Brain pericyte (primary cell): ENCODE measurements at regions not wholly inside any gene's neighbourhood (a gene's known extent, or its start where the extent isn't known, plus 50 kb on each side); places are given as distances from the start of the nearest gene placed in this dataset.
"Not testable (repeated sequence)": the region's sequence is repeated elsewhere in the genome, so short reads cannot be mapped to it uniquely, and the experiment has no call there.

Experiments
- DNase-seq: peaks from one replicate; pipeline ENCODE4 v3.0.0-alpha.2; 2012; ENCODE audit warnings: low read depth, low spot score

DNA sequence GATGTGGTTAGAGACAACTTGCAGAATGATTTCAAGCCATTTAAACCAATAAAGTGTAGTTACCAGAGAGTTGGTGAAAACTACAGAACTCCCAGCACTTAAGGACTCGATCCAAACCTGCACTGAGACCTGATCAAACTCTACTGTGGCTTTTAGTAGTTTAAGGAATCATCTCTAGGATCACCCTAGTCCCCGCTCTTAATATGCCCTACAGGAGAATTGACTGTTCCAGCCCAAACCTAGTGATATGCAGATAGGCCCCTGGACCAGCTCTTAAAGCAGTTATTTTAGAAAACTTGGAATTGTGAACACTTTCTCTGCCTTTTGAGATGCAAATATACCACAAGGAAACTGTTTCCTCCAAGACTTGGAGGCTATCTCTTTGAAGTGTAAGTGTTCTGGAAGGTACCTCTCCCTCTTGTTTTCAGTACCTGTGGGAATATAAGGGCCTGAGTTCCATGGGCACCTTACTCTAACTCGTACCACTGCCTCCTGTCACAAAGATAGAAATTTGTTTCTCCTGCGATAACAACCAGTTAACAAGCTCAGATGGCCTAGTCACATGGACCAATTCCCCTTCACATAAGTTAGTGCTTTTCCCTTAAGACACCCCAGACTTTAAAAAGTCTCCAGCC lies 1367.2 kb upstream of the SLC39A10 start:
- no peak for DNase-seq

GRCh38 chr2:194276667-194277066 lies 1380.4 kb upstream of the SLC39A10 start:
- DNase-seq, result not testable (repeated sequence)

DNA sequence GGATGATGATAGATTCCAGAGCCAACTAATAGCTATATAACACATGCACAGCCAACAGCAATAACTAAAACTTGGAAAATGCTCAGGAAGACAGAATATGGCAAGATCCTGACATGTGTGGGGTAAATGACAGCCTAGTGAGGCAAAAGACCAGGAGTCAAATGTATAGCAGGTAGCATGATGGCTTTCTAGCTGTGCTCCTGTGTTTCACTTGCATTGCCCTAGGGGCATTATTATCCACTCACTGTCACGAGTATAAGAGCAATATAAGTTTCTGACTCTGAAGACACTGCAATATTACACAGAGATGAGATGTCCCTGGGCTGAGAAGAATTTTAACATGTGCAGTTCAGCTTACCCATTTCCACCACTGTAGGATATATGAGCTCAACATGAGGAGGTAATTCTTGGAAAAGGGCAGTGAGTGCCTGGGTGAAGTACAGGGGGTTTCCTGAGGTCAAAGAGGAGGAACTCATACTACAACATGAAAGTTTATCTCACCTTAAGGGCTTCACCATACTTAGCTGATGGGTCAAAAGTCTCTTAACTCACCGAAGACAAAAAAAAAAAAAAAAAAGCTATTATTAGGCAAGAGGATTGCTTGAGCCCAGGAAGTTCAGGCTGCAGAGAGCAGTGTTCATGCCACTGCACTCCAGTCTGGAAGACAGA lies 1385.6 kb upstream of the SLC39A10 start:
- DNase-seq, result no peak

DNA sequence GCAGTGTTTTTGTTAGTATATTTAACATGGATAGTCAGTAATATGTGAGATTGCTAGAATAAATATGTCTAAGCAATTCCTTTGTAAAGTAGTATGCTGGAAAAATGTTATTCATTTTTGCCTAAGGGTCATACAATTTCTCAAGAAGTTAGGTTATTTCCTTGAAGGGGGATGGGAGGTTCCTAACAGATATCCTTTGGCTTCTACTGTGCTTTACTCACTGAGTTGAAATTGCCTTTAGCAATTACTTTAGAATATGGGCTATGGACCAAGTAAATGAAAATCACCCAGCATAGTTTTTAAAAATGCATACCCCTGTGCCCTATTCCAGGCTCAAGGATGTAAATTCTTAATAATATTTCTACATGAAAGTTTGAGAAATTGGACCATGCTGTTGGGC lies 1386.4 kb upstream of the SLC39A10 start:
- no peak for DNase-seq

DNA sequence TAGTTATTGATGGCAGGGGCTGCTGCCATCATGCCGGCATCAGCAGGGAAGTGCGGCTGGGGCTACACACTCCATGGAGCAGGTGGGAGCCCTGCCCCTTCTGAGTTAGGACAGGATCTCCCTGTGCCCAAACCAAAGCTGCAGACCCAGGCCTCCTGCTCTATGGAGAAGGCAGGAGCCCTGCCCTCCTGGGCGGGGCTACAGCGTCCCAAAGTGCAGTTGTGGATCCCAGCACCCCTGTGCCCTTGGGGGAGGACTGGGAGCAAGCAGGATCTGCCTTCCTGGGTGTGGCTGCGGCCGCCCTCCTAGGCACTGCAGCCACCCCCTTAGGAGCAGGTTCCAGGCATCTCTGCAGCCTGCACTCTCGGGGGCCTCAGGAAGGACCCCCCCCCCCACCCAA lies 1392.4 kb upstream of the SLC39A10 start:
- DNase-seq, result no peak

DNA sequence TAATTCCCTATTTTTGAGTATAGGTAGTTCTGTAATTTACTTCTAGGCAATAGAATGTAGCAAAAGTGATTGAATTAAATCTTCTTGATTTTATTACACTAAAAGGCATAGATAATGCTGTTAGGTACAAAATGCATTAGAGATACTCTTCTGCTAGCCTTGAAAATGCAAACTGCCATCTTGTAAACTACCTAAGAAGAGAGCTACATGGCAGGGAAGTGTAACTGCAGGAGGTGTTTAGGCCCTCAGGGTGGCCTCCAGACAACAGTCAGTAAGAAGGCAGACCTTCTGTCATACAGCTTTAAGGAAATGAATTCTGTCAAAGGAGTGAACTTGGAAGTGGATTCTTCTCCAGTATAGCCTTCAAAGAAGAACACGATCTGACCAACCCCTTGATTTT lies 1396.8 kb upstream of the SLC39A10 start:
- no peak for DNase-seq

DNA sequence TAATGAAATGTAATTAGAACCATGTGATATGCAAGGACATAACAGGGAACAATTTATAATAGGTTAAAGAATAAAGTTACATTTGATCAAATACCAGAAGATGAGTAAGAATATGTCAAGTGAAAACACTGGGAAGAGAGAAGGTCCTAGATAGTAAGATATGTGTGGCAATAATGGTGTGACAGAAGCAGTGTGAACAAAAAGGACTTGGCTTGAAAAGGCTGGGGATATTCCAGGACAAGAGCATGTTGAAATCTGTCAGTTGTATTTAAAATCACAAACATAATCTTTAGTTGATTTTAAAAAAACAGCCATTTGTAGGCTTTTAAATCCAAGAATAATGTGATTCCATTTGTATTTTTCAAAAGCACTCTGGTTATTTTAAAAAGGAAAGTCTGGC lies 1399.9 kb upstream of the SLC39A10 start:
- DNase-seq, result no peak

GRCh38 chr2:194253528-194254259 lies 1403.3 kb upstream of the SLC39A10 start:
- DNase-seq, result no peak

- DNase-seq, result no peak
These were observed 1404.9 kb upstream of the SLC39A10 start for GRCh38 chr2:194252127-194252526.

DNA sequence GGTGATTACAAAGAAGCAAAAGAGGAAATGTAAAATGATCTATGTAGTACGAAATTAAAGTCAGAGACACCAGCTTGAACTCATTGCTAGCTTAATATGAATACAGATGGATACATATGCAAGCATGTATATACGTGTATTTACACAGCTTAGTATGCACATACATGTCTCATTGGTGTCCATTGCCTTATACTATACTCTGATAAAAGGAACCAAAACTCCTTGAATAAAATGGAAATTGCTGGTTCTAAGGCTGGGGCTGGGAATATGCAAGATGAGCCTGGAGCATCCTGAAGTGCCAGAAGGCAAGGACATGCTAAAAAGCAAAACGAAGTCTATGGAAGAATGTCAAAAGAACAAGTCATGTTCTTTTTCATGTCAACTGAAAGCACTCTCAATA lies 1424.4 kb upstream of the SLC39A10 start:
- no peak for DNase-seq

GRCh38 chr2:194223218-194223617 lies 1433.8 kb upstream of the SLC39A10 start:
- no peak for DNase-seq

- DNase-seq, result no peak
These were observed 1442.8 kb upstream of the SLC39A10 start for GRCh38 chr2:194214192-194214591.

DNA sequence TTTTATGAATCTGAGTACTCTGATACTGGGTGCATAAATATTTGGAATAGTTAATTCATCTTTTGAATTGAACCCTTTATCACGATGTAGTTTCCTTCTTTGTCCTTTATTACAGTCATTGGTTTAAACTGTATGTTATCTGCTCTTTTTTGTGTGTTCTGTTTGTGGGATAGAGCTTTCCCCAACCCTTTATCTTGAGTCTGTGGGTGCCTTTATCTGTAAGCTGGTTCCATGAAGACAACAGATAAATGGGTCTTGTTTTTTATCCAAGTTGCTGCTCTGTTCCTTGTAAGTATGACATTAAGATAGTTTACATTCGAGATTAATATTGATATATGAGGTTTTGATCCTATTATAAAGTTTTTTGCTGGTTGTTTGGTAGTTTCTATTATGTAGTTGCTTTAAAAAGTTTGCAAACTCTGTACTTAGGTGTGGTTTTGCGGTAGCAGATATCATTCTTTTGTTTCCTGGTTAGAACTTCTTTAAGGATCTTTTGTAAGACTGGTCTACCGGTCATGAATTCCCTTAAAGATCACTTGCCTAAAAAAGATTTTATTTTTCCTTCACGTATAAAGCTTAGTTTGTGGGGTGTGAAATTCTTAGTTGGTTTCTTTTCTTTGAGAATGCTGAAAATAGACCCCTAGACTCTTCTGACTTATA lies 1451.3 kb upstream of the SLC39A10 start:
- no peak for DNase-seq

GRCh38 chr2:194203898-194204297 lies 1453.1 kb upstream of the SLC39A10 start:
- DNase-seq, result no peak

- DNase-seq, result no peak
These were observed 1474.1 kb upstream of the SLC39A10 start for GRCh38 chr2:194182888-194183287.

- no peak for DNase-seq
These were observed 1480.9 kb upstream of the SLC39A10 start for GRCh38 chr2:194176134-194176533.

DNA sequence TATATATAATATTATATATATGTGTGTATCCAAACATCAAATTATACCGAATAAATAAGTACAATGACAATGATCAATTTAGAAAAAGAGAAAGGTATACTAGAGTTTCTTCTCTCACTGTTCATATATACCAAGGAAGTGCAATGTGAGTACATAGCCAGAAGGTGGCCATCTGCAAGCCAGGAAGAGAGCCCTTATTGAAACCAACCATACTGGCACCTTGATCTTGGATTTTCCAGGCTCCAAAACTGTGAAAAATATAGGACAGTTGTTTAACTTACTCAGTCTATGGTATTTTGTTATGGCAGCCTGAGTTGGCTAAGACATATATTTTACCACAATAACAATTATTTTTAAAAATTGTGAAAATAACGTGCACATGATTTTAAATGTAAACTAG lies 1490.2 kb upstream of the SLC39A10 start:
- DNase-seq, result no peak

DNA sequence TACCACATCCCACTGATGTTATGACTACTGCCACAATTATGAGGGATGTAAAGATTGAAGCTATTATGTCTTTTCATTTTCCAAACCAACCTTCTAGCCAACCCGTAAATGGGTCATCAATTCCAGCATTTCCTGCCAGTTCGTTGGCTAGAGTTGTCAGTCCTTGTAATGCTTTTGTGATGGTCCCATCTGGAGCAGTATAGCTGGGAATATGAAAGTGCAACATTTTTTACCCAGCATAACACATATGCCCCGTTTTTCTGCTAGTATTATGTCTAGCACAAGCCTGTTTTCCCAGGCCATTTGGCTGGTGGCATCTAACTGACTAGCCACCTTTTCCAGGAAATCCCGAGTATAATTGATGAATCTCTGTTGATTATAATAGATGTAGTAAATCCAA lies 1501.6 kb upstream of the SLC39A10 start:
- no peak for DNase-seq

DNA sequence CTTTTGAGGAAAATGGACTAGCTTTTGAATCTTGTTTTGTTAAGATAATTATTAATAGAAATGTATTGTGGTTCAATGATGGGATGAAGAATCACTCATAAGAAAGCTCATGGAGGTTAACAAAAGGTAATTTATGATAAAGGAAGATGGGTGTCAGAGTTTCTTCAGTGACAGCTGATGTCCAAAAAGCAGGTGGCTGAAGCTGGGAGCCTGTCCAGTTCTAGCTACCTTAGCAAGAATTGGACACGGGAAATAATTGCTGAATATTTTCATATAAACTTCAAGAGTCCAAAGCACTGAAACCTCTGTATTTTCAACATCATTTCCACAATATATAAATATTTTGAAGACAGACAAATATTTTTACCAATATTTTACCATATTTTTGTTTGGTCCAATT lies 1505.8 kb upstream of the SLC39A10 start:
- DNase-seq, result no peak

DNA sequence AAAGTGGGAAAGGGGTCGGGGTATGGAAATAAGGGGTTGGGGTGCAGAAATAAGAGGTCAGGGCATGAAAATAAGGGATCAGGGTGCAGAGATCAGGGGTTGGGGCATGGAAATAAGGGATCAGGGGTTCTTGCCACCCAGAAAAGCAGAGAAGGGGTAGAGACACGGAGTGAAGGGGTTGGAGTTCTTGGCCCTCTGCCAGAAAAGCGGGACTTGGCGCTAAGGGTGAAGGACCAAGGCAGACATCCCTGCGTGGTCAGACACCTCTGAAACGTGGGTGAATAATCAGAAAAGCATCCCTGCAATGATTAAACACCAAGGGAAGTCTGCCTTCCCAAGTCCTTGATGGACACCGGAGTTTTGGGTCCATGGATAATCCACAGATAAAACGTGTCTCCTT lies 1521.6 kb upstream of the SLC39A10 start:
- DNase-seq, result no peak

DNA sequence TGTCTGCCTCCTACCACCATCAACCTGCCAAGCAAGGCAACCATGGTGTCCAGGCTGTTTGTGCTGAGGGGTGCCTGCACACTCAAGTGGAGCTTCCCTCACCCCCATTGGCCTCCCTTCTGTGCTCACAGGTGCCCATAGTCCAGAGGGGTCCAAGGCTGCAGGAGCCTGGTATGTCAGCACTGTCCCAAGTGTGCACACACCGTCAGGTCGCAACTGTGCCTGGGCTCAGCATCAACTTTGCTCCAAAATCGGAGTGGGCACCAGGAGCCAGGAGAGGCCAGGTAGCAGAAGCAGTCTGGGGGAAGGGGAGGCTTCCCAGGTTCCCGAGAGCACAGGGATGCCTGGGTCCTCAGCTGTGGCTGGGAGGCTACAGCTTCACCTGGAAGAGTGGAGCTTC lies 1528.2 kb upstream of the SLC39A10 start:
- DNase-seq, result no peak

- DNase-seq, result no peak
These were observed 1530.6 kb upstream of the SLC39A10 start for GRCh38 chr2:194126418-194126817.
